CD14-positive monocyte (primary cell): ENCODE measurements at regions not wholly inside any gene's neighbourhood (a gene's known extent, or its start where the extent isn't known, plus 50 kb on each side); places are given as distances from the start of the nearest gene placed in this dataset.

ENCODE experiments used
- DNase-seq, 3 donors: peaks; one replicate each; pipeline ENCODE4 v3.0.0-alpha.2; 2011 to 2022
- H2AFZ ChIP-seq: 2 replicates; pipeline ENCODE4 v1.6.0; 2012; ENCODE audit warnings: mild to moderate bottlenecking, low read depth, low read length, inconsistent platforms; ENCODE audit not compliant: insufficient read depth, poor library complexity, severe bottlenecking
- H3K27ac ChIP-seq, 2 donors: 1 replicate in 1 of 2; 2 replicates in 1 of 2; pipeline ENCODE4 v1.5.1; 2012 to 2013; ENCODE audit warnings: low read length in 2 of 2, control low read depth in 1 of 2, inconsistent platforms in 1 of 2, low read depth in 1 of 2, mild to moderate bottlenecking in 1 of 2
- H3K27me3 ChIP-seq, 2 donors: one replicate each; pipeline versions ENCODE4 v1.6.0 to v1.6.1; 2011 to 2013; ENCODE audit warnings: low read length in 2 of 2; ENCODE audit not compliant: control insufficient read depth in 2 of 2, insufficient read depth in 2 of 2
- H3K36me3 ChIP-seq, 2 donors: replicated peaks in 1 of 2; 1 replicate in 1 of 2; 2 replicates in 1 of 2; pipeline versions ENCODE4 v1.5.1 to v1.6.1; 2012 to 2013; ENCODE audit warnings: low read length in 2 of 2, control low read depth in 1 of 2, inconsistent platforms in 1 of 2, mild to moderate bottlenecking in 1 of 2; ENCODE audit not compliant: insufficient read depth in 2 of 2, control insufficient read depth in 1 of 2
- H3K4me1 ChIP-seq, 2 donors: 1 replicate in 1 of 2; 2 replicates in 1 of 2; pipeline versions ENCODE4 v1.5.1 to v1.6.1; 2012 to 2013; ENCODE audit warnings: low read length in 2 of 2, control low read depth in 1 of 2, inconsistent platforms in 1 of 2, mild to moderate bottlenecking in 1 of 2, moderate library complexity in 1 of 2; ENCODE audit not compliant: insufficient read depth in 2 of 2, control insufficient read depth in 1 of 2
- H3K4me2 ChIP-seq: replicated peaks from 2 replicates; pipeline ENCODE3; 2012; ENCODE audit warnings: low read length, moderate library complexity, mild to moderate bottlenecking; ENCODE audit not compliant: poor library complexity, severe bottlenecking; ENCODE audit errors: extremely low read depth
- H3K4me3 ChIP-seq, 3 experiments: fragments of 200-600 bp in 1 of 3; sonication (generic) in 1 of 3; replicated peaks in 1 of 3; 1 replicate in 2 of 3; 2 replicates in 1 of 3; pipeline ENCODE4 v1.5.1; 2011 to 2013; ENCODE audit warnings: low read length in 3 of 3, mild to moderate bottlenecking in 3 of 3, control low read depth in 2 of 3, low read depth in 2 of 3, inconsistent platforms in 1 of 3, moderate library complexity in 1 of 3
- H3K79me2 ChIP-seq: 2 replicates; pipeline ENCODE4 v1.6.0; 2012; ENCODE audit warnings: mild to moderate bottlenecking, control low read depth, inconsistent platforms, low read length, moderate library complexity; ENCODE audit not compliant: insufficient read depth
- H3K9ac ChIP-seq: 2 replicates; pipeline ENCODE4 v1.6.0; 2017; ENCODE audit warnings: low read length, mild to moderate bottlenecking; ENCODE audit not compliant: insufficient read depth, poor library complexity, severe bottlenecking
- H3K9me3 ChIP-seq, 2 donors: replicated peaks in 1 of 2; 1 replicate in 1 of 2; 2 replicates in 1 of 2; pipeline versions ENCODE4 v1.5.1 to v1.6.1; 2012 to 2013; ENCODE audit warnings: low read length in 2 of 2, control low read depth in 1 of 2; ENCODE audit not compliant: control insufficient read depth in 1 of 2, insufficient read depth in 1 of 2
- H4K20me1 ChIP-seq: 2 replicates; pipeline ENCODE4 v1.6.0; 2012; ENCODE audit warnings: mild to moderate bottlenecking, low read length, control low read depth, moderate library complexity; ENCODE audit not compliant: insufficient read depth
- H3K27ac Mint-ChIP-seq, 7 donors: one replicate each; pipeline ENCODE4 v1.8.0; 2020; ENCODE audit warnings: mild to moderate bottlenecking in 7 of 7, mixed read lengths in 7 of 7, moderate library complexity in 6 of 7, inconsistent platforms in 2 of 7
- H3K27me3 Mint-ChIP-seq, 3 donors: one replicate each; pipeline ENCODE4 v1.8.0; 2021 to 2022; ENCODE audit warnings: low read depth in 3 of 3, mild to moderate bottlenecking in 3 of 3, mixed read lengths in 3 of 3, moderate library complexity in 3 of 3, inconsistent platforms in 1 of 3
- H3K36me3 Mint-ChIP-seq, 2 donors: one replicate each; pipeline ENCODE4 v1.8.0; 2020; ENCODE audit warnings: mixed read lengths in 2 of 2, inconsistent platforms in 1 of 2, mild to moderate bottlenecking in 1 of 2
- H3K4me1 Mint-ChIP-seq: one replicate; pipeline ENCODE4 v1.8.0; 2020; ENCODE audit warnings: mild to moderate bottlenecking, mixed read lengths
- H3K4me3 Mint-ChIP-seq, 2 donors: one replicate each; pipeline ENCODE4 v1.8.0; 2020; ENCODE audit warnings: mild to moderate bottlenecking in 2 of 2, mixed read lengths in 2 of 2, moderate library complexity in 1 of 2
- H3K9me3 Mint-ChIP-seq, 7 donors: one replicate each; pipeline ENCODE4 v1.8.0; 2020 to 2022; ENCODE audit warnings: mixed read lengths in 7 of 7, mild to moderate bottlenecking in 6 of 7, moderate library complexity in 6 of 7, inconsistent platforms in 2 of 7
- WGBS: methylation state at CpG from one replicate; pipeline ENCODE4 v1.1.5; 2013; ENCODE audit warnings: missing lambda C conversion rate; ENCODE audit not compliant: insufficient coverage; 5-methylcytosine and 5-hydroxymethylcytosine counted together
- intact Hi-C, 2 donors: fragments of 100-400 bp; cut with micrococcal nuclease; formaldehyde crosslinking; loops; one replicate each; pipeline versions ENCODE4 v1.15.0 to v1.15.1; 2023
- TF ChIP-seq, protein P1 (sequence below): fragments of 200-600 bp; IDR thresholded peaks from one replicate; pipeline ENCODE4 v1.8.0; 2022; ENCODE audit warnings: antibody characterized with exemption, mild to moderate bottlenecking

DNA sequence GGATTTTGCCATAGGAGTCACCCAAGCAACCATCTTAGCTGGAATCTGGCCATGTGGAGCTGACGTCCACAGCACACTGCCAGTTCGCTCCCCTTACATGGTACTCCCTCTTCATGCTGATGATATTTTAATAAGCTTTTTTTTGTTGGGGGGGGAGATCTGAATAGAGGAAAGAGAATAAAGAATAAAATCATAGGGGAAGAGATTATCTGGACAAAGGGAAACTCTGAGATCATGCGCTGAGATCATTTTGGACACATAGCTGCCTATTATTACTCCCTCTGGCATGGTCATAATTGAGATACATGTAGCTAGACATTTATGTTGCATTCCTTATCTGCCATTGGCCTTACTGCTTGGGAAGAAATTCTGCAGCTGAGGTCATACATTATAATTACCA is 282.7 kb downstream of the HTR7 start:
- H4K20me1 ChIP-seq, result no peaks in the 10 kb centered on the region
- H3K27ac ChIP-seq, result no peak overlapping the region
- no peak overlapping the region for H3K27ac Mint-ChIP-seq
- H3K27me3 ChIP-seq, result no peaks in the 10 kb centered on the region
- no peaks in the 10 kb centered on the region for H3K4me1 ChIP-seq
- WGBS, result no CpG with 5 or more reads among the region's 3 CpGs
- peaks cover 0 to 7% (median 0%) of the 10 kb centered on the region in 7 donors for H3K9me3 Mint-ChIP-seq
- H2AFZ ChIP-seq, result no peak overlapping the region
- H3K27me3 Mint-ChIP-seq, result peaks cover 0 to 3% (median 2%) of the 10 kb centered on the region in 3 donors
- H3K9ac ChIP-seq, result no peak overlapping the region
- H3K79me2 ChIP-seq, result no peaks in the 10 kb centered on the region
- no peak overlapping the region for H3K4me2 ChIP-seq
- no peaks in the 10 kb centered on the region for H3K36me3 Mint-ChIP-seq
- no peaks in the 10 kb centered on the region for H3K36me3 ChIP-seq
- H3K4me3 ChIP-seq, result no peak overlapping the region
- intact Hi-C loops, result no loop called here
- no peaks in the 10 kb centered on the region for H3K9me3 ChIP-seq
- H3K4me3 Mint-ChIP-seq, result no peak overlapping the region
- no peaks in the 10 kb centered on the region for H3K4me1 Mint-ChIP-seq
- TF ChIP-seq, protein P1, sequence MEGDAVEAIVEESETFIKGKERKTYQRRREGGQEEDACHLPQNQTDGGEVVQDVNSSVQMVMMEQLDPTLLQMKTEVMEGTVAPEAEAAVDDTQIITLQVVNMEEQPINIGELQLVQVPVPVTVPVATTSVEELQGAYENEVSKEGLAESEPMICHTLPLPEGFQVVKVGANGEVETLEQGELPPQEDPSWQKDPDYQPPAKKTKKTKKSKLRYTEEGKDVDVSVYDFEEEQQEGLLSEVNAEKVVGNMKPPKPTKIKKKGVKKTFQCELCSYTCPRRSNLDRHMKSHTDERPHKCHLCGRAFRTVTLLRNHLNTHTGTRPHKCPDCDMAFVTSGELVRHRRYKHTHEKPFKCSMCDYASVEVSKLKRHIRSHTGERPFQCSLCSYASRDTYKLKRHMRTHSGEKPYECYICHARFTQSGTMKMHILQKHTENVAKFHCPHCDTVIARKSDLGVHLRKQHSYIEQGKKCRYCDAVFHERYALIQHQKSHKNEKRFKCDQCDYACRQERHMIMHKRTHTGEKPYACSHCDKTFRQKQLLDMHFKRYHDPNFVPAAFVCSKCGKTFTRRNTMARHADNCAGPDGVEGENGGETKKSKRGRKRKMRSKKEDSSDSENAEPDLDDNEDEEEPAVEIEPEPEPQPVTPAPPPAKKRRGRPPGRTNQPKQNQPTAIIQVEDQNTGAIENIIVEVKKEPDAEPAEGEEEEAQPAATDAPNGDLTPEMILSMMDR, result no peak
- no peak for DNase-seq

DNA sequence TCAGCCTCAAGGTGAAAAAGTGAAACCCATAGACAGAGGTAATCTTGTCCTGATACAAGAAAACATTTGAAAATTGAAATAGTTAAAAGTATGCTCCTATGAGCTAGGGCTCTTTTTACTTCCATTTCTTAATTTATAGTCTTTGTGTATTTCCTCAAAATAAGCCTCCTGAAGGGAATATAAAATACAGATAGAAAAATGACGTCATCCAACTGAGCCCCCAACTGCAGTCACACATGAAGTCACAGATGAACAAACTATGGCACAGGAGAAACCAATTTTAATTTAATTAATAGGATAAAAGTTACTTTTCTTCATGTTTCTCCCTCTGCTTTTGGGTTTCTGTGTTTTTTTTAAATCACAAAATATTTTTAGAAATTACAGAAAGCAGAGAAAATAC is 280.3 kb downstream of the HTR7 start:
- Mint-ChIP-seq H3K36me3 (no peaks in the 10 kb centered on the region), H3K27me3 (peaks cover 0 to 3% (median 2%) of the 10 kb centered on the region in 3 donors), H3K4me3 (no peak overlapping the region), H3K9me3 (peaks cover 0 to 5% (median 0%) of the 10 kb centered on the region in 7 donors), H3K27ac (no peak overlapping the region), H3K4me1 (no peaks in the 10 kb centered on the region)
- no peak for DNase-seq
- H3K9me3 ChIP-seq, result no peaks in the 10 kb centered on the region
- no peak overlapping the region for H3K27ac ChIP-seq
- WGBS, result no CpG with 5 or more reads among the region's 1 CpG
- no peak overlapping the region for H3K4me2 ChIP-seq
- no peaks in the 10 kb centered on the region for H3K79me2 ChIP-seq
- no peak overlapping the region for H3K4me3 ChIP-seq
- no peak overlapping the region for H3K9ac ChIP-seq
- TF ChIP-seq, protein P1, result no peak
- no peaks in the 10 kb centered on the region for H3K4me1 ChIP-seq
- no peaks in the 10 kb centered on the region for H3K36me3 ChIP-seq
- H3K27me3 ChIP-seq, result no peaks in the 10 kb centered on the region
- no peak overlapping the region for H2AFZ ChIP-seq
- no peaks in the 10 kb centered on the region for H4K20me1 ChIP-seq
- intact Hi-C loops, result no loop called here
